ENCODE measurements at regions not wholly inside any gene's neighbourhood (a gene's known extent, or its start where the extent isn't known, plus 50 kb on each side); places are given as distances from the start of the nearest gene placed in this dataset.
"Not testable (repeated sequence)": the region's sequence is repeated elsewhere in the genome, so short reads cannot be mapped to it uniquely, and the experiment has no call there.

- not testable (repeated sequence) for TF ChIP-seq CTCF, POLR2A, EP300 (IDR thresholded peaks at IDR 0.05)
Measured at GRCh38 chr16:18159185-18159584, 177.4 kb downstream of the NPIPA8 start.

Data from ovary (tissue), 3 donors.